ENCODE measurements at regions not wholly inside any gene's neighbourhood (a gene's known extent, or its start where the extent isn't known, plus 50 kb on each side); places are given as distances from the start of the nearest gene placed in this dataset.

DNA sequence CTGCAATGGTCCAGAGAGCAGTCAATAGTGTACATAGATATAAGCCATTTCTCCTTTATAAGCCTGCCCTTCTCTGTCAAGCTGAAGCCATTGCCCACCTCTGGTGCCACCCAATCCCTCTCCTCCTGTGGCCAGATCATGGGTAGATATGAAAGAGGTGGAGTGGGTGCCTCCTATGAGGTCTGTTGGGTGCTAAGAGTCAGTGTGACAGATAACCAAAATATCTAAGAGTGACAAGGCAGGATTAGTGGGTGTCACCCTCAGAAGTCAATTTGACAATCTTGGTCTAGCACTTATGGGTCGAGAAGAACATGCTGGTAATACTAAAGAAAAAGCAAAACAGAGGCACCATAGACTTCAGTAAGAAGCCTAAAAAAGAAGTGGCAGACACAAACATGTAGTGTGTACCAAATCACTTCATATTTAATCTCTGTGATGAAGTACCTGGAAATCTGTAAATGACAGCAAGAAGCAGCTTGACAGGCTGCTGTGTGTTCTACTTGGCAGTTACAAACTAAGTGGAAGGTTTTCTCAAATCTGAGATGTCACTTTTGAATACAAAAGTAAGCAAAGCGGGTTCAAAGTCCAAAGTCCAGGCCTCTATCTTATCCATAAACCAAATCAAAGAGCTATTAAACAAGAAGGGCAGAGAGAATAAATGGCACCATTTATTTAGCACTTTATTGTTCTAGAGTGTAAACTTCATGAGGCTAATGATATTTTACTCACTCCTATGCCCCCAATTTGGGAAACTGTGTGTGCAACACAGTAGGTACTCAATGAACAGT, 118.9 kb upstream of the EOMES start:
- TF ChIP-seq, protein P1, sequence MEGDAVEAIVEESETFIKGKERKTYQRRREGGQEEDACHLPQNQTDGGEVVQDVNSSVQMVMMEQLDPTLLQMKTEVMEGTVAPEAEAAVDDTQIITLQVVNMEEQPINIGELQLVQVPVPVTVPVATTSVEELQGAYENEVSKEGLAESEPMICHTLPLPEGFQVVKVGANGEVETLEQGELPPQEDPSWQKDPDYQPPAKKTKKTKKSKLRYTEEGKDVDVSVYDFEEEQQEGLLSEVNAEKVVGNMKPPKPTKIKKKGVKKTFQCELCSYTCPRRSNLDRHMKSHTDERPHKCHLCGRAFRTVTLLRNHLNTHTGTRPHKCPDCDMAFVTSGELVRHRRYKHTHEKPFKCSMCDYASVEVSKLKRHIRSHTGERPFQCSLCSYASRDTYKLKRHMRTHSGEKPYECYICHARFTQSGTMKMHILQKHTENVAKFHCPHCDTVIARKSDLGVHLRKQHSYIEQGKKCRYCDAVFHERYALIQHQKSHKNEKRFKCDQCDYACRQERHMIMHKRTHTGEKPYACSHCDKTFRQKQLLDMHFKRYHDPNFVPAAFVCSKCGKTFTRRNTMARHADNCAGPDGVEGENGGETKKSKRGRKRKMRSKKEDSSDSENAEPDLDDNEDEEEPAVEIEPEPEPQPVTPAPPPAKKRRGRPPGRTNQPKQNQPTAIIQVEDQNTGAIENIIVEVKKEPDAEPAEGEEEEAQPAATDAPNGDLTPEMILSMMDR (IDR thresholded peaks at IDR 0.05), result no peak
- TF ChIP-seq POLR2A (IDR thresholded peaks at IDR 0.05), result no peak
- TF ChIP-seq POLR2AphosphoS5 (IDR thresholded peaks at IDR 0.05), result no peak

Data from prostate gland (tissue), 2 donors.